HCT116 (cell line): ENCODE measurements at regions not wholly inside any gene's neighbourhood (a gene's known extent, or its start where the extent isn't known, plus 50 kb on each side); places are given as distances from the start of the nearest gene placed in this dataset.

Experiments used
- ATAC-seq: fragments of 200-7000 bp; cut with Tn5 transposase; 2 replicates; pipeline ENCODE4 v1.9.1; 2020; ENCODE audit warnings: mild to moderate bottlenecking, moderate library complexity
- BruUV-seq: library from RNA; stranded (reverse); fragments of 400-500 nt; replicated peaks from 2 replicates; lab custom pipeline; 2021; lab: Mats Ljungman, UMichigan
- CTCF ChIA-PET: fragments of 300-600 bp; sonication (Branson Sonifier 250); formaldehyde crosslinking; loops from one replicate; lab custom pipeline; 2021; ENCODE audit warnings: antibody characterized with exemption; lab: Charles Lee
- POLR2A ChIA-PET: fragments of 300-600, 350-600 bp; sonication (Branson Sonifier 250); formaldehyde crosslinking; loops from one replicate; lab custom pipeline; 2021; ENCODE audit warnings: antibody characterized with exemption; lab: Charles Lee
- RAD21 ChIA-PET, 2 experiments: fragments of 300-600 bp; sonication (Branson Sonifier 250); formaldehyde crosslinking; loops; one replicate each; lab custom pipeline; 2023; ENCODE audit warnings: low total read pairs in 2 of 2; ENCODE audit not compliant: uncharacterized antibody in 2 of 2, unreplicated experiment in 2 of 2, low non-redundant PET in 1 of 2; lab: Charles Lee
- DNase-seq: peaks from one replicate; pipeline ENCODE4 v3.0.0-alpha.2; 2010; ENCODE audit warnings: low read depth, low spot score
- H2AFZ ChIP-seq: fragments of 200-600 bp; shearing (Covaris generic), sonication (generic); 2 replicates; pipeline ENCODE4 v1.6.1; 2017; ENCODE audit warnings: low read depth, mixed run types, mixed read lengths, antibody characterized with exemption, low read length; ENCODE audit not compliant: poor library complexity, severe bottlenecking
- H3K27ac ChIP-seq: 2 replicates; pipeline ENCODE4 v1.5.1; 2012; ENCODE audit warnings: low read depth, low read length
- H3K27me3 ChIP-seq: fragments of 200-600 bp; sonication (generic); 2 replicates; pipeline ENCODE4 v1.6.1; 2016; ENCODE audit warnings: mixed run types, low read length, mixed read lengths; ENCODE audit not compliant: insufficient read depth
- H3K36me3 ChIP-seq, 2 experiments: fragments of 200-500 bp in 1 of 2; fragments of 200-600 bp in 1 of 2; sonication (Bioruptor generic) in 1 of 2; sonication (generic) in 1 of 2; 2 replicates each; pipeline versions ENCODE4 v1.5.1 to v1.6.1; 2014 to 2016; ENCODE audit warnings: low read length in 2 of 2, inconsistent platforms in 1 of 2, mixed read lengths in 1 of 2, mixed run types in 1 of 2; ENCODE audit not compliant: insufficient read depth in 2 of 2, control insufficient read depth in 1 of 2
- H3K4me1 ChIP-seq, 2 experiments: fragments of 200-600 bp in 1 of 2; sonication (generic) in 1 of 2; 2 replicates each; pipeline versions ENCODE4 v1.5.1 to v1.6.1; 2012 to 2017; ENCODE audit warnings: low read length in 2 of 2, inconsistent platforms in 1 of 2, mild to moderate bottlenecking in 1 of 2, mixed read lengths in 1 of 2, mixed run types in 1 of 2, moderate library complexity in 1 of 2; ENCODE audit not compliant: insufficient read depth in 2 of 2, control insufficient read depth in 1 of 2
- H3K4me2 ChIP-seq: fragments of 200-600 bp; sonication (generic); 2 replicates; pipeline ENCODE4 v1.6.1; 2017; ENCODE audit warnings: mixed run types, low read length, mixed read lengths
- H3K4me3 ChIP-seq, 2 experiments: fragments of 200-600 bp in 1 of 2; sonication (generic) in 1 of 2; replicated peaks in 1 of 2; 2 replicates each; pipeline ENCODE4 v1.5.1; 2011 to 2016; ENCODE audit warnings: low read length in 2 of 2, control low read depth in 1 of 2, low read depth in 1 of 2, mild to moderate bottlenecking in 1 of 2, mixed read lengths in 1 of 2, mixed run types in 1 of 2
- H3K79me2 ChIP-seq: fragments of 200-600 bp; sonication (generic); 2 replicates; pipeline ENCODE4 v1.6.1; 2017; ENCODE audit warnings: mild to moderate bottlenecking, mixed run types, low read length, moderate library complexity, mixed read lengths; ENCODE audit not compliant: insufficient read depth
- H3K9ac ChIP-seq: fragments of 200-600 bp; sonication (generic); 2 replicates; pipeline ENCODE4 v1.6.1; 2016; ENCODE audit warnings: low read length, mixed read lengths
- H3K9me2 ChIP-seq: fragments of 200-600 bp; sonication (generic), shearing (Covaris generic); 2 replicates; pipeline ENCODE4 v1.6.1; 2017; ENCODE audit warnings: mixed run types, mild to moderate bottlenecking, moderate library complexity; ENCODE audit not compliant: insufficient read depth
- H3K9me3 ChIP-seq, 2 experiments: fragments of 200-500 bp in 1 of 2; fragments of 200-600 bp in 1 of 2; sonication (Bioruptor generic) in 1 of 2; sonication (generic) in 1 of 2; 2 replicates each; pipeline ENCODE4 v1.6.1; 2014 to 2017; ENCODE audit warnings: low read length in 2 of 2, mixed read lengths in 2 of 2, inconsistent platforms in 1 of 2, low read depth in 1 of 2, mild to moderate bottlenecking in 1 of 2, mixed run types in 1 of 2, moderate library complexity in 1 of 2; ENCODE audit not compliant: control insufficient read depth in 1 of 2, insufficient read depth in 1 of 2
- H4K20me1 ChIP-seq: fragments of 200-600 bp; sonication (generic), shearing (Covaris generic); 2 replicates; pipeline ENCODE4 v1.6.1; 2017; ENCODE audit warnings: mixed run types, mild to moderate bottlenecking, moderate library complexity; ENCODE audit not compliant: insufficient read depth
- CBX3 ChIP-seq: IDR thresholded peaks from 2 replicates; pipeline ENCODE4 v1.6.1; 2012; ENCODE audit warnings: low read depth
- CEBPB ChIP-seq: IDR thresholded peaks from 2 replicates; pipeline ENCODE4 v1.6.1; 2012; ENCODE audit warnings: low read depth
- ELF1 ChIP-seq: IDR thresholded peaks from 2 replicates; pipeline ENCODE4 v1.6.1; 2012; ENCODE audit warnings: low read depth, borderline replicate concordance
- EZH2 ChIP-seq: fragments of 200-600 bp; sonication (generic); IDR thresholded peaks from 2 replicates; pipeline ENCODE4 v1.6.1; 2017; ENCODE audit warnings: antibody characterized with exemption, mixed run types
- EZH2phosphoT487 ChIP-seq: fragments of 200-600 bp; IDR thresholded peaks from 2 replicates; pipeline ENCODE4 v1.6.1; 2018; ENCODE audit warnings: antibody characterized with exemption, borderline replicate concordance
- FOSL1 ChIP-seq: IDR thresholded peaks from 2 replicates; pipeline ENCODE4 v1.6.1; 2012; ENCODE audit warnings: low read depth
- JUND ChIP-seq: IDR thresholded peaks from 2 replicates; pipeline ENCODE4 v1.6.1; 2012
- POLR2A ChIP-seq: IDR thresholded peaks from 2 replicates; pipeline ENCODE4 v1.7.0; 2011; ENCODE audit warnings: borderline replicate concordance; ENCODE audit not compliant: insufficient read depth, insufficient read length; ENCODE audit errors: extremely low read depth
- POLR2AphosphoS5 ChIP-seq: IDR thresholded peaks from 2 replicates; pipeline ENCODE4 v1.6.1; 2011; ENCODE audit warnings: mild to moderate bottlenecking, low read depth, low read length, moderate library complexity
- RAD21 ChIP-seq: IDR thresholded peaks from 2 replicates; pipeline ENCODE4 v1.6.1; 2012; ENCODE audit warnings: low read depth, mild to moderate bottlenecking
- SRF ChIP-seq: IDR thresholded peaks from 2 replicates; pipeline ENCODE4 v1.6.1; 2012; ENCODE audit warnings: low read depth
- TCF7L2 ChIP-seq: IDR thresholded peaks from 2 replicates; pipeline ENCODE4 v1.7.0; 2011; ENCODE audit warnings: borderline replicate concordance, inconsistent platforms; ENCODE audit not compliant: insufficient read depth, insufficient read length; ENCODE audit errors: extremely low read depth
- YY1 ChIP-seq: IDR thresholded peaks from 2 replicates; pipeline ENCODE4 v1.6.1; 2011; ENCODE audit warnings: low read length, low read depth, moderate library complexity, mild to moderate bottlenecking; ENCODE audit not compliant: insufficient replicate concordance; ENCODE audit errors: extremely low read depth
- ZBTB33 ChIP-seq: IDR thresholded peaks from 2 replicates; pipeline ENCODE4 v1.6.1; 2011; ENCODE audit warnings: mild to moderate bottlenecking, low read length, moderate library complexity; ENCODE audit not compliant: insufficient replicate concordance; ENCODE audit errors: extremely low read depth
- ZFX ChIP-seq: fragments of 450-650 bp; IDR thresholded peaks from 2 replicates; pipeline ENCODE4 v1.6.1; 2017
- intact Hi-C: fragments of 100-400 bp; cut with micrococcal nuclease; formaldehyde crosslinking; loops from 2 replicates; pipeline ENCODE4 v1.10.0; 2022
- TF ChIP-seq, protein P1 (sequence below), 3 experiments: fragments of 200-600 bp in 1 of 3; sonication (generic) in 1 of 3; IDR thresholded peaks in 2 of 3; conservative IDR thresholded peaks in 1 of 3; 2 replicates each; pipeline ENCODE4 v1.5.1; 2012 to 2017; ENCODE audit warnings: low read depth in 2 of 3, low read length in 2 of 3, antibody characterized with exemption in 1 of 3, borderline replicate concordance in 1 of 3, control low read depth in 1 of 3, mild to moderate bottlenecking in 1 of 3, mixed read lengths in 1 of 3, mixed run types in 1 of 3, moderate library complexity in 1 of 3; ENCODE audit not compliant: insufficient read depth in 1 of 3
- TF ChIP-seq, protein P2 (sequence below): IDR thresholded peaks from 2 replicates; pipeline ENCODE4 v1.6.1; 2012

GRCh38 chr17:45577571-45578279 is 87.2 kb upstream of the PLEKHM1 start:
- Histone ChIP-seq H3K9me3 (no peaks in the 10 kb centered on the region), H2AFZ (no peak overlapping the region), H3K9me2 (no peaks in the 10 kb centered on the region), H3K36me3 (peaks cover 0 to under 1% of the 10 kb centered on the region in 2 experiments; a peak in 1 of 4 replicates), H3K9ac (no peak overlapping the region), H3K79me2 (peaks cover 90% of the 10 kb centered on the region), H3K4me2 (no peak overlapping the region), H3K27me3 (no peaks in the 10 kb centered on the region), H3K4me1 (no peaks in the 10 kb centered on the region; a peak in 1 of 4 replicates), H3K27ac (no peak overlapping the region), H4K20me1 (no peaks in the 10 kb centered on the region; the same call in 1 of the 2 replicates), H3K4me3 (no peak overlapping the region)
- no peak for DNase-seq
- POLR2A ChIA-PET: no interaction called here
- ATAC-seq: no peak
- BruUV-seq: no TSS peak
- intact Hi-C loops: no loop called here
- no peak for TF ChIP-seq POLR2AphosphoS5
- TF ChIP-seq ELF1: no peak
- no peak for TF ChIP-seq TCF7L2
- TF ChIP-seq SRF: no peak
- no peak for TF ChIP-seq EZH2
- TF ChIP-seq CBX3: no peak
- no peak for TF ChIP-seq RAD21
- TF ChIP-seq, protein P1, sequence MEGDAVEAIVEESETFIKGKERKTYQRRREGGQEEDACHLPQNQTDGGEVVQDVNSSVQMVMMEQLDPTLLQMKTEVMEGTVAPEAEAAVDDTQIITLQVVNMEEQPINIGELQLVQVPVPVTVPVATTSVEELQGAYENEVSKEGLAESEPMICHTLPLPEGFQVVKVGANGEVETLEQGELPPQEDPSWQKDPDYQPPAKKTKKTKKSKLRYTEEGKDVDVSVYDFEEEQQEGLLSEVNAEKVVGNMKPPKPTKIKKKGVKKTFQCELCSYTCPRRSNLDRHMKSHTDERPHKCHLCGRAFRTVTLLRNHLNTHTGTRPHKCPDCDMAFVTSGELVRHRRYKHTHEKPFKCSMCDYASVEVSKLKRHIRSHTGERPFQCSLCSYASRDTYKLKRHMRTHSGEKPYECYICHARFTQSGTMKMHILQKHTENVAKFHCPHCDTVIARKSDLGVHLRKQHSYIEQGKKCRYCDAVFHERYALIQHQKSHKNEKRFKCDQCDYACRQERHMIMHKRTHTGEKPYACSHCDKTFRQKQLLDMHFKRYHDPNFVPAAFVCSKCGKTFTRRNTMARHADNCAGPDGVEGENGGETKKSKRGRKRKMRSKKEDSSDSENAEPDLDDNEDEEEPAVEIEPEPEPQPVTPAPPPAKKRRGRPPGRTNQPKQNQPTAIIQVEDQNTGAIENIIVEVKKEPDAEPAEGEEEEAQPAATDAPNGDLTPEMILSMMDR (IDR thresholded peaks at IDR 0.05 in 2 of 3, conservative IDR thresholded peaks at IDR 0.05 in 1 of 3; ENCODE audit: borderline replicate concordance in 1 of 3, insufficient read depth in 1 of 3, low read depth in 2 of 3, low read length in 2 of 3): no peak
- TF ChIP-seq POLR2A: no peak
- TF ChIP-seq JUND: no peak
- no peak for TF ChIP-seq CEBPB
- no peak for TF ChIP-seq EZH2phosphoT487
- TF ChIP-seq, protein P2, sequence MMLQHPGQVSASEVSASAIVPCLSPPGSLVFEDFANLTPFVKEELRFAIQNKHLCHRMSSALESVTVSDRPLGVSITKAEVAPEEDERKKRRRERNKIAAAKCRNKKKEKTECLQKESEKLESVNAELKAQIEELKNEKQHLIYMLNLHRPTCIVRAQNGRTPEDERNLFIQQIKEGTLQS: no peak
- no peak for TF ChIP-seq YY1
- no peak for TF ChIP-seq ZFX
- no peak for TF ChIP-seq ZBTB33
- TF ChIP-seq FOSL1: no peak
- RAD21 ChIA-PET: no interaction called here
- CTCF ChIA-PET: no interaction called here
